ENCODE measurements at regions not wholly inside any gene's neighbourhood (a gene's known extent, or its start where the extent isn't known, plus 50 kb on each side); places are given as distances from the start of the nearest gene placed in this dataset.

DNA sequence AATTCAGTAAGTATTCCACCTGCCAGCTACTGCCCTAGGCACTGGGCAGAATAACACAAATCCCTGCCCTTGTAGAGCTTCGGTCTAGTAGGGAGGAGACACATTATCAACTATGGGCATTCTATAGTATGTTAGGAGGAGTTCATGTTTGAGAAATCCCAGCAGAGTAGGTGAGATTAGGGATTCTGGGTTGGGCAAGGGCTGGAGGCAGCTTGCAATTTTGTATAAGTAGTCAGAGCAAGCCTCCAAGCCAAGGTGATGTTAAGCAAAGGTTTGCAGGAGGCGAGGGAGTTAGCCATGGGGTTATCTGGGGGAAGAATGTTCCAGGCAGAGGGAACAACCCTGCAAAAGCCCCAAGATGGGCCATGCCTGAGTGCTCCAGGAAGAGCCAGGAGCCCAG, 187.9 kb upstream of the HS6ST1 start:
- Histone ChIP-seq H3K4me3 (no peak overlapping the region), H3K27me3 (no peaks in the 10 kb centered on the region), H3K36me3 (no peaks in the 10 kb centered on the region), H3K9me3 (no peaks in the 10 kb centered on the region), H3K27ac (no peak overlapping the region), H3K4me1 (ENCODE audit: insufficient read depth) (peaks cover 20% of the 10 kb centered on the region)
- intact Hi-C loops (cut with DNase I): no loop called here
- 97 to 100% (median 97%) methylated on average over 2 of the region's 2 CpGs for WGBS, 3 donors
- no peak for DNase-seq
- TF ChIP-seq EP300 (IDR thresholded peaks at IDR 0.05) (no peak), POLR2A (IDR thresholded peaks at IDR 0.05) (no peak)
- TF ChIP-seq, protein P1, sequence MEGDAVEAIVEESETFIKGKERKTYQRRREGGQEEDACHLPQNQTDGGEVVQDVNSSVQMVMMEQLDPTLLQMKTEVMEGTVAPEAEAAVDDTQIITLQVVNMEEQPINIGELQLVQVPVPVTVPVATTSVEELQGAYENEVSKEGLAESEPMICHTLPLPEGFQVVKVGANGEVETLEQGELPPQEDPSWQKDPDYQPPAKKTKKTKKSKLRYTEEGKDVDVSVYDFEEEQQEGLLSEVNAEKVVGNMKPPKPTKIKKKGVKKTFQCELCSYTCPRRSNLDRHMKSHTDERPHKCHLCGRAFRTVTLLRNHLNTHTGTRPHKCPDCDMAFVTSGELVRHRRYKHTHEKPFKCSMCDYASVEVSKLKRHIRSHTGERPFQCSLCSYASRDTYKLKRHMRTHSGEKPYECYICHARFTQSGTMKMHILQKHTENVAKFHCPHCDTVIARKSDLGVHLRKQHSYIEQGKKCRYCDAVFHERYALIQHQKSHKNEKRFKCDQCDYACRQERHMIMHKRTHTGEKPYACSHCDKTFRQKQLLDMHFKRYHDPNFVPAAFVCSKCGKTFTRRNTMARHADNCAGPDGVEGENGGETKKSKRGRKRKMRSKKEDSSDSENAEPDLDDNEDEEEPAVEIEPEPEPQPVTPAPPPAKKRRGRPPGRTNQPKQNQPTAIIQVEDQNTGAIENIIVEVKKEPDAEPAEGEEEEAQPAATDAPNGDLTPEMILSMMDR (IDR thresholded peaks at IDR 0.05): no peak

DNA sequence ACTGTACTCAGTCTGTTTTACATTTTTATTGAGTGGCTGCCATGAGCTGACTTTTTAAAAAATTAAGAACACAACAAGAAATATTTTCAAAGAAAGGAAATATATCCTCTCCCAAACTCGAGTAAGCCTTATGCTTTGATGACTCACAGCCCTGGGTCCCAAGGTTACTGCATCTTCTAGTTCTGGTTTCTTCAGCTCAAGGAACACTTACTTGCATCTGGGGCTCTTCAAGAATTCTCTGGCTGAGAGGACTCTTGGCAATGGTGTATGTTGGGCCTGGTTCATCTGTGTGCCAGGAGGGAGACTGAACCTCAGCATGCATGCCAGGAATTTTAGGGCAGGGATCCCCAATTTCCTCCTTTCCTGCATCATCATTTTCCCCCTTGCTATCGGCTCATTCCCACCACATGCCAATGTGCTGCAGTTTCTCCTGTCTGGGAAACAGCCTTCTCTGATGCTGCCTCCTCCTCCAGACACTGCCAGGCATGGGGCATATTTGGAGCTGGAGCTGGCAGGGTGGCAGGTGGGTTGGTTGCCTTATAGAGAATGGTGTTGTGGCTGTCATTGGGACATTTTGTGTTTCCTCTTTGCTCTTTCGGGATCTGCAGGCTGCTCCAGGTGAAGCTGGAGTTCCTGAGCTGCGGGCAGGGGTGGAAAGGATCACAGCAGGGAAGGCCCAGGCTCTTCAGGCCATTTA, 192.2 kb upstream of the HS6ST1 start:
- no peak for DNase-seq
- intact Hi-C loops (cut with DNase I): no loop called here
- H3K4me3 ChIP-seq: no peak overlapping the region
- H3K27ac ChIP-seq: no peak overlapping the region
- TF ChIP-seq POLR2A (IDR thresholded peaks at IDR 0.05): no peak
- no peaks in the 10 kb centered on the region for H3K9me3 ChIP-seq
- WGBS, 3 donors: 58 to 63% (median 59%) methylated on average over 4 of the region's 4 CpGs
- H3K27me3 ChIP-seq: no peaks in the 10 kb centered on the region
- H3K4me1 ChIP-seq (ENCODE audit: insufficient read depth): no peaks in the 10 kb centered on the region
- no peaks in the 10 kb centered on the region for H3K36me3 ChIP-seq

- intact Hi-C loops (cut with DNase I): no loop called here
- no peak for DNase-seq
- H3K4me3 ChIP-seq: no peak overlapping the region
- TF ChIP-seq POLR2A (IDR thresholded peaks at IDR 0.05): no peak
- TF ChIP-seq, protein P1 (IDR thresholded peaks at IDR 0.05): no peak
- TF ChIP-seq EP300 (IDR thresholded peaks at IDR 0.05): no peak
- H3K9me3 ChIP-seq: no peaks in the 10 kb centered on the region
- H3K36me3 ChIP-seq: no peaks in the 10 kb centered on the region
- no peaks in the 10 kb centered on the region for H3K4me1 ChIP-seq (ENCODE audit: insufficient read depth)
- H3K27ac ChIP-seq: no peak overlapping the region
- 95 to 98% (median 97%) methylated on average over 12 of the region's 12 CpGs for WGBS, 3 donors
- H3K27me3 ChIP-seq: no peaks in the 10 kb centered on the region
Measured at GRCh38 chr2:128511731-128512378, 193.2 kb upstream of the HS6ST1 start.

GRCh38 chr2:128512379-128513115, 193.9 kb upstream of the HS6ST1 start:
- H3K27ac ChIP-seq: no peak overlapping the region
- H3K27me3 ChIP-seq: no peaks in the 10 kb centered on the region
- no peak for DNase-seq
- intact Hi-C loops (cut with DNase I): no loop called here
- no peaks in the 10 kb centered on the region for H3K36me3 ChIP-seq
- no peak for TF ChIP-seq POLR2A (IDR thresholded peaks at IDR 0.05)
- TF ChIP-seq, protein P1 (IDR thresholded peaks at IDR 0.05): no peak
- no peak for TF ChIP-seq EP300 (IDR thresholded peaks at IDR 0.05)
- no peak overlapping the region for H3K4me3 ChIP-seq
- H3K9me3 ChIP-seq: no peaks in the 10 kb centered on the region
- no peaks in the 10 kb centered on the region for H3K4me1 ChIP-seq (ENCODE audit: insufficient read depth)
- 71 to 91% (median 77%) methylated on average over 9 of the region's 9 CpGs for WGBS, 3 donors

All from ovary (tissue), 7 donors.